ENCODE measurements at regions not wholly inside any gene's neighbourhood (a gene's known extent, or its start where the extent isn't known, plus 50 kb on each side); places are given as distances from the start of the nearest gene placed in this dataset.
"Not testable (repeated sequence)": the region's sequence is repeated elsewhere in the genome, so short reads cannot be mapped to it uniquely, and the experiment has no call there.

GRCh38 chr5:20940786-20941185, 952.8 kb upstream of the CDH18 start:
- H3K4me1 ChIP-seq (ENCODE audit: control insufficient read depth, extremely low read depth, insufficient read depth, low read length); H3K36me3 ChIP-seq (ENCODE audit: control insufficient read depth in 2 of 2, extremely low read depth in 1 of 2, insufficient read depth in 2 of 2, low read length in 2 of 2); H3K9me1 ChIP-seq (replicated peaks; ENCODE audit: control insufficient read depth, extremely low read depth, insufficient read depth, low read length); intact Hi-C loops (cut with micrococcal nuclease); H2AFZ ChIP-seq (ENCODE audit: low read depth, low read length); POLR2A ChIA-PET; DNase-seq (ENCODE audit: low read depth, low spot score); CTCF ChIA-PET; H3K9ac ChIP-seq (replicated peaks; ENCODE audit: extremely low read depth, insufficient read depth, low read length); H3K27me3 ChIP-seq (ENCODE audit: control insufficient read depth in 2 of 2, insufficient read depth in 2 of 2, low read length in 2 of 2); H4K20me1 ChIP-seq (replicated peaks; ENCODE audit: control insufficient read depth, extremely low read depth, insufficient read depth, low read length); H3K4me3 ChIP-seq (replicated peaks in 1 of 3; ENCODE audit: insufficient read depth in 1 of 3, low read depth in 1 of 3, low read length in 3 of 3); dilution Hi-C loops (cut with MboI; ENCODE audit: extremely low pct_ligation_motif_present, low sequenced_read_pairs); FAIRE-seq; BruUV-seq (replicated peaks); H3K4me2 ChIP-seq (ENCODE audit: insufficient read depth, low read length); H3K9me3 ChIP-seq (replicated peaks; ENCODE audit: control insufficient read depth, insufficient read depth, low read length); H3K79me2 ChIP-seq (ENCODE audit: control insufficient read depth, insufficient read depth, low read length); H3K27ac ChIP-seq (ENCODE audit: insufficient read depth, low read depth, low read length): not testable (repeated sequence)

GRCh38 chr5:20890936-20891335, 902.9 kb upstream of the CDH18 start:
- H3K9me1 ChIP-seq (replicated peaks; ENCODE audit: control insufficient read depth, extremely low read depth, insufficient read depth, low read length); H3K4me2 ChIP-seq (ENCODE audit: insufficient read depth, low read length); H3K27me3 ChIP-seq (ENCODE audit: control insufficient read depth in 2 of 2, insufficient read depth in 2 of 2, low read length in 2 of 2); H3K4me1 ChIP-seq (ENCODE audit: control insufficient read depth, extremely low read depth, insufficient read depth, low read length); POLR2A ChIA-PET; DNase-seq (ENCODE audit: low read depth, low spot score); H3K4me3 ChIP-seq (replicated peaks in 1 of 3; ENCODE audit: insufficient read depth in 1 of 3, low read depth in 1 of 3, low read length in 3 of 3); H3K9me3 ChIP-seq (replicated peaks; ENCODE audit: control insufficient read depth, insufficient read depth, low read length); FAIRE-seq; intact Hi-C loops (cut with micrococcal nuclease); H3K27ac ChIP-seq (ENCODE audit: insufficient read depth, low read depth, low read length); CTCF ChIA-PET; H2AFZ ChIP-seq (ENCODE audit: low read depth, low read length); BruUV-seq (replicated peaks); H4K20me1 ChIP-seq (replicated peaks; ENCODE audit: control insufficient read depth, extremely low read depth, insufficient read depth, low read length); H3K36me3 ChIP-seq (ENCODE audit: control insufficient read depth in 2 of 2, extremely low read depth in 1 of 2, insufficient read depth in 2 of 2, low read length in 2 of 2); H3K79me2 ChIP-seq (ENCODE audit: control insufficient read depth, insufficient read depth, low read length); dilution Hi-C loops (cut with MboI; ENCODE audit: extremely low pct_ligation_motif_present, low sequenced_read_pairs); H3K9ac ChIP-seq (replicated peaks; ENCODE audit: extremely low read depth, insufficient read depth, low read length): not testable (repeated sequence)

GRCh38 chr5:20875726-20876125, 887.7 kb upstream of the CDH18 start:
- H3K9ac ChIP-seq (replicated peaks; ENCODE audit: extremely low read depth, insufficient read depth, low read length); H3K36me3 ChIP-seq (ENCODE audit: control insufficient read depth in 2 of 2, extremely low read depth in 1 of 2, insufficient read depth in 2 of 2, low read length in 2 of 2); H3K27ac ChIP-seq (ENCODE audit: insufficient read depth, low read depth, low read length); POLR2A ChIA-PET; H3K4me2 ChIP-seq (ENCODE audit: insufficient read depth, low read length); intact Hi-C loops (cut with micrococcal nuclease); H3K27me3 ChIP-seq (ENCODE audit: control insufficient read depth in 2 of 2, insufficient read depth in 2 of 2, low read length in 2 of 2); BruUV-seq (replicated peaks); DNase-seq (ENCODE audit: low read depth, low spot score); CTCF ChIA-PET; H3K9me3 ChIP-seq (replicated peaks; ENCODE audit: control insufficient read depth, insufficient read depth, low read length); dilution Hi-C loops (cut with MboI; ENCODE audit: extremely low pct_ligation_motif_present, low sequenced_read_pairs); H3K4me1 ChIP-seq (ENCODE audit: control insufficient read depth, extremely low read depth, insufficient read depth, low read length); H3K9me1 ChIP-seq (replicated peaks; ENCODE audit: control insufficient read depth, extremely low read depth, insufficient read depth, low read length); H4K20me1 ChIP-seq (replicated peaks; ENCODE audit: control insufficient read depth, extremely low read depth, insufficient read depth, low read length); FAIRE-seq; H3K79me2 ChIP-seq (ENCODE audit: control insufficient read depth, insufficient read depth, low read length); H2AFZ ChIP-seq (ENCODE audit: low read depth, low read length); H3K4me3 ChIP-seq (replicated peaks in 1 of 3; ENCODE audit: insufficient read depth in 1 of 3, low read depth in 1 of 3, low read length in 3 of 3): not testable (repeated sequence)

DNA sequence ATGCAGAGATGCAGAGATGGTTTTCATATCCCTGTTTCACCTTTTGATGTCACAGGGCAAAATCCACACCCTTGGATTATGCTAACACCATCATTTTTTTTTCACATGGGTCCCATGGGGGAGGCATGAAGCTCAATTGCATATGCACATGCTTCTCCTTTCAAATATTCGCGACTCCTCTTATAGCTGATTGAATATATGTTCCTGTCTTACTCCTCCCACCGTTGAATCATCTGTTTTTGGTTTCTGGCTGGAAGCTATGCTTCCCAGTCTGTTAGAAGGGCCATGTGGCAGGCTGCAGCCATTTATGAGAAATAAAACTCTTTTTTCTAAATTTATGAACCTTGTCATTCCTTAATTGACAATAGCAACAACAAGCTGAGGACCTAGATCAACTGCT, 877.9 kb upstream of the CDH18 start:
- H3K4me2 ChIP-seq (ENCODE audit: insufficient read depth, low read length); H3K9ac ChIP-seq (replicated peaks; ENCODE audit: extremely low read depth, insufficient read depth, low read length); H3K36me3 ChIP-seq (ENCODE audit: control insufficient read depth in 2 of 2, extremely low read depth in 1 of 2, insufficient read depth in 2 of 2, low read length in 2 of 2); FAIRE-seq; DNase-seq (ENCODE audit: low read depth, low spot score); BruUV-seq (replicated peaks); H3K4me1 ChIP-seq (ENCODE audit: control insufficient read depth, extremely low read depth, insufficient read depth, low read length); H3K79me2 ChIP-seq (ENCODE audit: control insufficient read depth, insufficient read depth, low read length); H3K27me3 ChIP-seq (ENCODE audit: control insufficient read depth in 2 of 2, insufficient read depth in 2 of 2, low read length in 2 of 2); H3K9me3 ChIP-seq (replicated peaks; ENCODE audit: control insufficient read depth, insufficient read depth, low read length); H4K20me1 ChIP-seq (replicated peaks; ENCODE audit: control insufficient read depth, extremely low read depth, insufficient read depth, low read length); H3K9me1 ChIP-seq (replicated peaks; ENCODE audit: control insufficient read depth, extremely low read depth, insufficient read depth, low read length); dilution Hi-C loops (cut with MboI; ENCODE audit: extremely low pct_ligation_motif_present, low sequenced_read_pairs); H2AFZ ChIP-seq (ENCODE audit: low read depth, low read length); H3K4me3 ChIP-seq (replicated peaks in 1 of 3; ENCODE audit: insufficient read depth in 1 of 3, low read depth in 1 of 3, low read length in 3 of 3); POLR2A ChIA-PET; intact Hi-C loops (cut with micrococcal nuclease); H3K27ac ChIP-seq (ENCODE audit: insufficient read depth, low read depth, low read length); CTCF ChIA-PET: not testable (repeated sequence)

Data from endothelial cell of umbilical vein (primary cell).